Common myeloid progenitor, CD34-positive (primary cell): ENCODE measurements at regions not wholly inside any gene's neighbourhood (a gene's known extent, or its start where the extent isn't known, plus 50 kb on each side); places are given as distances from the start of the nearest gene placed in this dataset.

Source experiments
- CTCF ChIA-PET: fragments of 350-600 bp; sonication (Branson Sonifier 250); formaldehyde crosslinking; loops from one replicate; lab custom pipeline; 2021; ENCODE audit warnings: antibody characterized with exemption; lab: Charles Lee
- POLR2A ChIA-PET: fragments of 350-600 bp; sonication (Branson Sonifier 250); formaldehyde crosslinking; loops from one replicate; lab custom pipeline; 2021; ENCODE audit warnings: antibody characterized with exemption; lab: Charles Lee
- DNase-seq, 3 donors: peaks; one replicate each; pipeline versions ENCODE4 v3.0.0 to v3.0.0-alpha.2; 2013
- H3K27ac ChIP-seq, 2 experiments: 1 replicate in 1 of 2; 2 replicates in 1 of 2; pipeline ENCODE4 v1.7.0; 2013; ENCODE audit warnings: inconsistent platforms in 2 of 2, low read length in 2 of 2, mild to moderate bottlenecking in 2 of 2, low read depth in 1 of 2, moderate library complexity in 1 of 2; ENCODE audit not compliant: severe bottlenecking in 2 of 2, insufficient read depth in 1 of 2, poor library complexity in 1 of 2
- H3K27me3 ChIP-seq, 5 experiments: replicated peaks in 2 of 5; 1 replicate in 3 of 5; 2 replicates in 2 of 5; pipeline versions ENCODE4 v1.6.1 to v1.7.0; 2013; ENCODE audit warnings: low read length in 4 of 5, mild to moderate bottlenecking in 2 of 5, moderate library complexity in 2 of 5, inconsistent platforms in 1 of 5; ENCODE audit not compliant: insufficient read depth in 5 of 5, control insufficient read depth in 4 of 5
- H3K36me3 ChIP-seq, 4 experiments: 1 replicate in 2 of 4; 2 replicates in 2 of 4; pipeline versions ENCODE4 v1.6.1 to v1.7.0; 2013; ENCODE audit warnings: low read length in 3 of 4, control low read depth in 1 of 4, mild to moderate bottlenecking in 1 of 4; ENCODE audit not compliant: control insufficient read depth in 4 of 4, insufficient read depth in 4 of 4
- H3K4me1 ChIP-seq, 4 experiments: 1 replicate in 3 of 4; 2 replicates in 1 of 4; pipeline versions ENCODE4 v1.6.1 to v1.7.1; 2013; ENCODE audit warnings: low read length in 3 of 4, mild to moderate bottlenecking in 3 of 4, control low read depth in 1 of 4, inconsistent platforms in 1 of 4, moderate library complexity in 1 of 4; ENCODE audit not compliant: control insufficient read depth in 4 of 4, insufficient read depth in 4 of 4; ENCODE audit errors: control extremely low read depth in 1 of 4
- H3K4me3 ChIP-seq, 7 experiments: 1 replicate in 4 of 7; 2 replicates in 3 of 7; pipeline versions ENCODE4 v1.5.1 to v1.7.0; 2013; ENCODE audit warnings: mild to moderate bottlenecking in 7 of 7, low read length in 6 of 7, moderate library complexity in 6 of 7, inconsistent platforms in 2 of 7, low read depth in 2 of 7, control low read depth in 1 of 7; ENCODE audit not compliant: insufficient read depth in 4 of 7, control insufficient read depth in 1 of 7; ENCODE audit errors: extremely low read depth in 1 of 7
- H3K9me3 ChIP-seq, 5 experiments: 1 replicate in 4 of 5; 2 replicates in 1 of 5; pipeline versions ENCODE4 v1.6.1 to v1.7.1; 2013; ENCODE audit warnings: low read length in 4 of 5, mild to moderate bottlenecking in 2 of 5, inconsistent platforms in 1 of 5, low read depth in 1 of 5, moderate library complexity in 1 of 5; ENCODE audit not compliant: control insufficient read depth in 4 of 5, insufficient read depth in 2 of 5; ENCODE audit errors: control extremely low read depth in 1 of 5
- WGBS: methylation state at CpG from one replicate; pipeline ENCODE4 v1.1.5; 2013; ENCODE audit not compliant: insufficient coverage; 5-methylcytosine and 5-hydroxymethylcytosine counted together

GRCh38 chr6:71114544-71114943 is 157.7 kb upstream of the B3GAT2 start:
- CTCF ChIA-PET: no interaction called here
- DNase-seq: no peak
- no peaks in the 10 kb centered on the region for H3K27me3 ChIP-seq
- POLR2A ChIA-PET: no interaction called here
- WGBS: 50% methylated on average over 2 of the region's 4 CpGs
- no peak overlapping the region for H3K4me3 ChIP-seq
- H3K4me1 ChIP-seq: peaks cover 0 to 9% (median 0%) of the 10 kb centered on the region in 4 experiments
- H3K27ac ChIP-seq: no peak overlapping the region
- H3K36me3 ChIP-seq: no peaks in the 10 kb centered on the region
- H3K9me3 ChIP-seq: peaks cover 0 to 6% (median 0%) of the 10 kb centered on the region in 5 experiments

GRCh38 chr6:71114986-71115385 is 158.1 kb upstream of the B3GAT2 start:
- peaks cover 0 to 9% (median 0%) of the 10 kb centered on the region in 4 experiments for H3K4me1 ChIP-seq
- H3K36me3 ChIP-seq: no peaks in the 10 kb centered on the region
- CTCF ChIA-PET: no interaction called here
- POLR2A ChIA-PET: no interaction called here
- H3K4me3 ChIP-seq: no peak overlapping the region
- no peak for DNase-seq
- no peak overlapping the region for H3K27ac ChIP-seq
- H3K27me3 ChIP-seq: no peaks in the 10 kb centered on the region
- peaks cover 0 to 7% (median 0%) of the 10 kb centered on the region in 5 experiments for H3K9me3 ChIP-seq

DNA sequence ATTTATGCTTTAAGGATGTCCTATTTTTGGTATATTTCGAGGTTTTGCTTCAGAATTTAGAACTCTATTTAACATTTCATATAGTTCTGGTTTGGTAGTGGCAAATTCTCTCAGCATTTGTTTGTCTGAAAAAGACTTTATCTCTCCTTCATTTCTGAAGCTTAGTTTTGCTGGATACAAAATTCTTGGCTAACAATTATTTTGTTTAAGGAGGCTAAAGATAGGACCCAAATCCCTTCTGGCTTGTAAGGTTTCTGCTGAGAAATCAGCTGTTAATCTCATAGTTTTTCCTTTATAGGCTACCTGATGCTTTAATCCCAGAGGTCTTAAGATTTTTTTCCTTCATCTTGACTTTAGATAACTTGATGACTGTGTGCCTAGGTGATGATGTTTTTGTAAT is 162.7 kb upstream of the B3GAT2 start:
- H3K27ac ChIP-seq: no peak overlapping the region
- peaks cover 0 to 23% (median 4%) of the 10 kb centered on the region in 5 experiments for H3K9me3 ChIP-seq
- peaks cover 0 to 6% (median 0%) of the 10 kb centered on the region in 4 experiments for H3K4me1 ChIP-seq
- no CpG with 5 or more reads among the region's 1 CpG for WGBS
- ChIA-PET POLR2A (no interaction called here), CTCF (interaction anchor here (1.2 kb wide), 1 partner anchor 71 kb away, joined by 3 read pairs; no protein-coding TSS in a partner anchor)
- DNase-seq: no peak
- H3K36me3 ChIP-seq: no peaks in the 10 kb centered on the region
- no peak overlapping the region for H3K4me3 ChIP-seq
- H3K27me3 ChIP-seq: no peaks in the 10 kb centered on the region

DNA sequence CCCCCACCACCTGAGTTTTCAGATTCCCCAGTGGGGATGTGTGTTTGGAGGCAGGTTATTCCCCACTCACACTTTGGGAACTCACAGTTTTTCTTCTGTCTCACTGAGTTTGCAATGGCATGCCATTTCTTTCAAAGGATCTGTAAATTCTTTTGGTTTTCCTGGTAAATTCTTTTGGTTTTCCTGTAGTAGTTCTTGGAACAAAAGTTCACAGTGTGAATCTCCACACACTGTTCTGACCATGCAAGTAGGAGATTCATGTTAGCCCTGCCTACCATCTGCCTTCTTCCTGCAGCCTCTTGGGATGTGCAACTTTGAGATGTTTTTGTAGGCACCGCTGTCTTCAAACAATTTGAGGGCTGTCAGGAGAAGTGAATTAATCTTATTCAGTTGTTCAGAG is 165.6 kb upstream of the OGFRL1 start:
- Histone ChIP-seq H3K9me3 (peaks cover 0 to 27% (median 10%) of the 10 kb centered on the region in 5 experiments), H3K36me3 (no peaks in the 10 kb centered on the region), H3K4me1 (no peaks in the 10 kb centered on the region), H3K27me3 (no peaks in the 10 kb centered on the region), H3K4me3 (no peak overlapping the region), H3K27ac (no peak overlapping the region)
- ChIA-PET CTCF (no interaction called here), POLR2A (no interaction called here)
- DNase-seq: no peak
- no CpG with 5 or more reads among the region's 1 CpG for WGBS

DNA sequence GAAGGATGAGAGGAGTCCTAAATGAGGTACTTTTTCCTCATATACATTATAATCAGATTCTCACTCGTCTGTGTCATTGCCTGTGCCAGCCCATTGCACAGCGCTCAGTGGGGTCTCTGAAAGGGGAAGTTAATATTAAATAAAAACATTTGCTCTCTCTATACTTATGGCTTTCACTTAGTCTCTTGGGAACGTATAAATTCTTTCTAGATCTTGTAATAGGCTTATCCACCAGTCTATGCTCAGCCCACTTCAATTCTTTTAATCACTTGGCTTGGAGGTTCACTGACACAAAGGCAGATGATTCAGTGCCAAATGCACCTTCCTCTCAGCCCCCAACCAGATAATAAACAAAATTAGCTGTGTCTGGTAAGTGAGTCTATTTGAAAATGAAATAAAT is 164.3 kb upstream of the OGFRL1 start:
- POLR2A ChIA-PET: no interaction called here
- DNase-seq: no peak
- H3K27me3 ChIP-seq: no peaks in the 10 kb centered on the region
- CTCF ChIA-PET: no interaction called here
- H3K4me3 ChIP-seq: no peak overlapping the region
- peaks cover 0 to 23% (median 10%) of the 10 kb centered on the region in 5 experiments for H3K9me3 ChIP-seq
- no peaks in the 10 kb centered on the region for H3K36me3 ChIP-seq
- no peaks in the 10 kb centered on the region for H3K4me1 ChIP-seq
- H3K27ac ChIP-seq: no peak overlapping the region
- 86% methylated on average over 1 of the region's 3 CpGs for WGBS

GRCh38 chr6:71125216-71125615 is 163.4 kb upstream of the OGFRL1 start:
- ChIA-PET CTCF (no interaction called here), POLR2A (interaction anchor here (0.6 kb wide), 1 partner anchor 82 kb away, joined by 3 read pairs; no protein-coding TSS in a partner anchor)
- H3K9me3 ChIP-seq: peaks cover 0 to 20% (median 10%) of the 10 kb centered on the region in 5 experiments
- H3K4me1 ChIP-seq: no peaks in the 10 kb centered on the region
- no peak for DNase-seq
- H3K27me3 ChIP-seq: no peaks in the 10 kb centered on the region
- no peaks in the 10 kb centered on the region for H3K36me3 ChIP-seq
- H3K27ac ChIP-seq: no peak overlapping the region
- H3K4me3 ChIP-seq: no peak overlapping the region

- no peak overlapping the region for H3K27ac ChIP-seq
- no peaks in the 10 kb centered on the region for H3K27me3 ChIP-seq
- no peaks in the 10 kb centered on the region for H3K4me1 ChIP-seq
- ChIA-PET POLR2A (no interaction called here), CTCF (no interaction called here)
- no CpG with 5 or more reads among the region's 1 CpG for WGBS
- no peak for DNase-seq
- no peaks in the 10 kb centered on the region for H3K36me3 ChIP-seq
- H3K4me3 ChIP-seq: no peak overlapping the region
- peaks cover 0 to 15% (median 7%) of the 10 kb centered on the region in 5 experiments for H3K9me3 ChIP-seq
Observed at GRCh38 chr6:71126506-71126905, 162.1 kb upstream of the OGFRL1 start.
